Spinal cord (tissue), 9 donors: ENCODE measurements at regions not wholly inside any gene's neighbourhood (a gene's known extent, or its start where the extent isn't known, plus 50 kb on each side); places are given as distances from the start of the nearest gene placed in this dataset.

Experiments
- DNase-seq, 6 donors: peaks; one replicate each; pipeline versions ENCODE4 v3.0.0 to v3.0.0-alpha.2; 2013 to 2015; ENCODE audit warnings: low spot score in 6 of 6, low read depth in 4 of 6
- H3K27ac ChIP-seq: one replicate; pipeline ENCODE4 v1.5.1; 2013; ENCODE audit warnings: low read depth, low read length, control low read depth
- H3K27me3 ChIP-seq: one replicate; pipeline ENCODE4 v1.6.1; 2013; ENCODE audit warnings: low read length; ENCODE audit not compliant: control insufficient read depth, insufficient read depth
- H3K36me3 ChIP-seq: one replicate; pipeline ENCODE4 v1.6.1; 2013; ENCODE audit warnings: low read length; ENCODE audit not compliant: control insufficient read depth, insufficient read depth
- H3K4me1 ChIP-seq: one replicate; pipeline ENCODE4 v1.6.1; 2013; ENCODE audit warnings: low read length; ENCODE audit not compliant: control insufficient read depth, insufficient read depth
- H3K4me3 ChIP-seq: one replicate; pipeline ENCODE4 v1.5.1; 2013; ENCODE audit warnings: low read depth, low read length, control low read depth
- H3K9me3 ChIP-seq: one replicate; pipeline ENCODE4 v1.6.1; 2013; ENCODE audit warnings: low read length; ENCODE audit not compliant: control insufficient read depth, insufficient read depth
- WGBS: methylation state at CpG from one replicate; pipeline ENCODE4 v1.1.5; 2013; ENCODE audit warnings: missing lambda C conversion rate; ENCODE audit not compliant: insufficient coverage; 5-methylcytosine and 5-hydroxymethylcytosine counted together
- donor health status: healthy.

DNA sequence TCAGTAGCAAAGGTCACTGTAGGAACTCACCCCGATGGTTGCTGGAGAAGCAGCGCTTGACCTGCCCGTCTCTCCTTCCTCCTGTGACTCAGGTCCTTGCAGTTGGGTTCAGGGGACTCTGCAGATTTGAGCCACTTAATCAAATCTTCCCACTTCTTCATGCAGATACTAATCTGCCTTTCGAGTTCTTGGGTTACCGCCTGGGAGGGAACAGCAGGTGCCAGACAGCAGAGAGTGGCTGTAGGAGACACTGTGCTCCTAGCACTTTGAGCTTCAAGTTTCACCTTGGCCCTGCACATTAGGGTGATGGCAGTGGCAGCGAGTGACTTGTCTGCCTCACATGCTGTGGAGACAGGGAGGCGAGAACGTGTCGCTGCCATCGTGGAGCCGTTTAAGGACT, 478.3 kb downstream of the PSAT1 start:
- 86% methylated on average over 5 of the region's 11 CpGs for WGBS
- H3K27ac ChIP-seq: no peak overlapping the region
- DNase-seq: no peak
- H3K4me1 ChIP-seq: peaks cover 3% of the 10 kb centered on the region
- no peaks in the 10 kb centered on the region for H3K9me3 ChIP-seq
- H3K36me3 ChIP-seq: no peaks in the 10 kb centered on the region
- no peak overlapping the region for H3K4me3 ChIP-seq
- no peaks in the 10 kb centered on the region for H3K27me3 ChIP-seq

DNA sequence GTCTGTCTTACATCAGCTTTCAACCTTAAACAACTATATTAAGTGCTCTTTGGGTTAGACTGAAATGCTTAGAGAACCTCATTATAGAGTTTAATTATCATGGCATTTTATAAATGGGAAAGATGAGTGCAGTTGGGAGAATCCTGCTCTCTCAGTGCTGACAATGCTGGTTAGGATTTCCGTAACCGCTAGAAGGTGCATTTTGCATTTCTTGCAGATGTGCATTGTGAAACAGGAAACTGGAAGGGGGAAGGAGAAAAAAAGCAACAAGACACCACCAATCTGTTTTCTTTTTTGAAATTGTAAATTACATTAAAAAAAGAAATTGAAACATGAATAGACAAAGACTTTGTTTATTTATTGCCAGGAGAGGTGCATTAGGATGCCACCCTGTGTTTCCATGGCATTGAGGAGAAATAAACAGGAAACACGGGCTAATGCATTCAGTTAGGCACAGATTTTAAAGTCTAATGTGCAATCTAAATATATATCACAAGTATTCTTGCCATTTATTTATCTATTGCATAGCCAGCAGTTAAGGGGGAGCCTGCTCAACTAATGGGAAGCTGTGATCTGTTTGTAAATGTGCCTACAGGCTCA, 478.9 kb downstream of the PSAT1 start:
- no peak overlapping the region for H3K4me3 ChIP-seq
- no peaks in the 10 kb centered on the region for H3K27me3 ChIP-seq
- no peaks in the 10 kb centered on the region for H3K9me3 ChIP-seq
- WGBS: 63% methylated on average over 2 of the region's 3 CpGs
- peaks cover 3% of the 10 kb centered on the region for H3K4me1 ChIP-seq
- DNase-seq: peak in 1 of 6 donors; percentile 76
- no peak overlapping the region for H3K27ac ChIP-seq
- no peaks in the 10 kb centered on the region for H3K36me3 ChIP-seq

DNA sequence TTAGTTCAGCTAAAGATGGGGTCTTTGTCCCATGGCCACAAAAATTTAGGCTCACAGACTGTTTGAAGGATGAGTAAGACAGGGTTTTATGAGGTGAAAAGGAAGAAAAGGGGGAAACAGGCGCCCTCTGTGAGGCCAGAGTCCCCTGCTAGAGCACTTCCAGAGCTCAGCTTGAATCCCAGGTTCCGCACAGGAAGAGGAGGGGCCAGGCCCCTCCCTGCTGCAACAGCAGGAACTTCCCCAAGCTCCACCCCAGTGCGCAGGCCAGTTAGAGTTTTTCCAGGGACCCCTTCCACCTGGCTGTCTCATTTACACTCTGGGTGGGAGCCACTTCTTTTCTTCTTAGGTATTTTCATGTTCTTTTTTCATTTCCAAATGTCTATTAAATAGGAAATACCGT, 480.8 kb downstream of the PSAT1 start:
- DNase-seq: no peak
- WGBS: 78% methylated on average over 2 of the region's 4 CpGs
- peaks cover 3% of the 10 kb centered on the region for H3K4me1 ChIP-seq
- H3K4me3 ChIP-seq: no peak overlapping the region
- H3K9me3 ChIP-seq: no peaks in the 10 kb centered on the region
- H3K36me3 ChIP-seq: no peaks in the 10 kb centered on the region
- H3K27ac ChIP-seq: no peak overlapping the region
- H3K27me3 ChIP-seq: no peaks in the 10 kb centered on the region

DNA sequence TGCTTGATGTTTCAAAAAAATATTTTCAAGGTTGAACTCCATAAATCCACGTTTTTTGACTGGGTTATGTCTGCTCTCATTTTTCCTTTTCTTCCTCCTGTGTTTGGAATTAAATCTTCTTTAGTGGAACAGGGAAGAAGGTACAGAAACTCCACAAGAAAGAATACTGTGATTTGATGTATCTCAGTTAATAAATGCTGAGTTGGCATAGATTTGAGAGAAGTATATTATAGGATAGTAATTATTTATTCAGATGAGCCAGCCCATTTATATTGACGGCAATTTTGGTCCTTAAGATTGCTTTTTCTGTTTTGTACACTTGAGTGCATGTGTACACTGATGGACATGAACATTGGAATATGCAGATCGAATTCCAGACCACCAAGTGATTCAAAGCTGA, 481.4 kb downstream of the PSAT1 start:
- no CpG with 5 or more reads among the region's 3 CpGs for WGBS
- no peak for DNase-seq
- no peaks in the 10 kb centered on the region for H3K27me3 ChIP-seq
- peaks cover 3% of the 10 kb centered on the region for H3K4me1 ChIP-seq
- no peaks in the 10 kb centered on the region for H3K9me3 ChIP-seq
- no peak overlapping the region for H3K4me3 ChIP-seq
- no peaks in the 10 kb centered on the region for H3K36me3 ChIP-seq
- no peak overlapping the region for H3K27ac ChIP-seq

DNA sequence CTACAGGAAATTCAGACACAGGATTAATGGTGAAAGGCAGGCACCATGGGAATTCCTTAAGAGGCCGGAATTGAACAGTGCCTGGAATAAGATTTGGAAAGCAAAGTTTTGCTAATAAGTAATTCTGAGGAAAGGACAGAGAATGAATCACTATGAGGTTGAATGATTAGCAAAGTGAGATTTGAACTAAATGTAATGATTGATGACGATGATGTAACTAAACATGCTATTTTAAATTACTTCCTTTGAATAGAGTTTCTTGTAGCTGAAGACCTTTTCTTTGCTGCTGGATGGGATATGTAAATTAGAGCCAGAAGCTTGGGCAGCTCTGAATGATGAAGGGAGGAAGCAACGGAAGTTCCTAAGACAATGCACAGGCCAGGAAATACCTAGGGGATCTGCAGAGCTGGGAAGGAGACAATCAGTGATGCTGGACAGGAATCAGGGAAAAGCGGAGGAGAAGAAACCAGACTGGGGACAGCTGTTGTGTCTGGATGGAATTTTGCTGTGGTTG, 482.0 kb downstream of the PSAT1 start:
- no peak overlapping the region for H3K27ac ChIP-seq
- peaks cover 3% of the 10 kb centered on the region for H3K4me1 ChIP-seq
- H3K9me3 ChIP-seq: no peaks in the 10 kb centered on the region
- no peak overlapping the region for H3K4me3 ChIP-seq
- WGBS: 63% methylated on average over 3 of the region's 4 CpGs
- no peaks in the 10 kb centered on the region for H3K27me3 ChIP-seq
- no peak for DNase-seq
- H3K36me3 ChIP-seq: no peaks in the 10 kb centered on the region

DNA sequence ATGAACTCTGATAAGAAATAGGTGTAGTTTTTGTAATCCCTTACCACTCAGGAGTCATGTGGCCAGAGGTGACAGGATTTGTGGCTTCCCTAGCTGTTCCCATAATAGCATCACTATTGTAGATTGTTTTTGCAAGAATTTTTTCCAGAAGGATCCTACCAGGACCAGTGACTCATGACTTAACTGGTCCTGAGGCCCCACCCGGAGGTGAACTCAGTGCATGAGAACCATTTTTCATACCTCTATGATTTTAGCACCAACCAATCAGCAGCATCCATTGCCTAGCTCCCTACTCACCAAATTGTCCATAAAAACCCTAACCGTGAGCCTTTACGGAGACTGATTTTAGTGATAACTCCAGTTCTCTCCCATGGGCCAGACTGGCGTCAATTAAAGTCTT, 484.8 kb downstream of the PSAT1 start:
- no peaks in the 10 kb centered on the region for H3K27me3 ChIP-seq
- 71% methylated on average over 2 of the region's 4 CpGs for WGBS
- no peaks in the 10 kb centered on the region for H3K36me3 ChIP-seq
- no peaks in the 10 kb centered on the region for H3K9me3 ChIP-seq
- no peak overlapping the region for H3K27ac ChIP-seq
- no peak overlapping the region for H3K4me3 ChIP-seq
- no peak for DNase-seq
- no peaks in the 10 kb centered on the region for H3K4me1 ChIP-seq

DNA sequence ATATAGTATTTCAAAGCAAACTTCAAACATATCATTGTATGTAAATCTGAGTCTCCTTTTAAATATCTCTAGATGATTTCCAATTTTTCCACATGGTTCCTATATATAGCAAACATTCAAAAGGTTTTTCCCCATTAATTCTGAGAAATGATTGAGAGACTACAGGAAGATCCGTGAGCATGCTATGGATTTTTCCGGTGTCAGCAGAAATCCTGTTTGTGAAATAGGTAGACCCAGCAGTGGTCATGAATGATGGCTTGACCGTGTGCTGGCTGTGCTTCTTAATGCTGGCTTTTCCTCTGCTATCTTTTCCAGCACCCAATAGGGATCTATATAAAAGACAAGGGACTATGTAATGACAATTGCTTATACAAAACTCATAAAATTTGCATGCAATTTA, 485.3 kb downstream of the PSAT1 start:
- H3K4me1 ChIP-seq: no peaks in the 10 kb centered on the region
- no peak for DNase-seq
- no peaks in the 10 kb centered on the region for H3K36me3 ChIP-seq
- no peaks in the 10 kb centered on the region for H3K9me3 ChIP-seq
- no peaks in the 10 kb centered on the region for H3K27me3 ChIP-seq
- WGBS: 100% methylated on average over 1 of the region's 3 CpGs
- no peak overlapping the region for H3K27ac ChIP-seq
- no peak overlapping the region for H3K4me3 ChIP-seq

DNA sequence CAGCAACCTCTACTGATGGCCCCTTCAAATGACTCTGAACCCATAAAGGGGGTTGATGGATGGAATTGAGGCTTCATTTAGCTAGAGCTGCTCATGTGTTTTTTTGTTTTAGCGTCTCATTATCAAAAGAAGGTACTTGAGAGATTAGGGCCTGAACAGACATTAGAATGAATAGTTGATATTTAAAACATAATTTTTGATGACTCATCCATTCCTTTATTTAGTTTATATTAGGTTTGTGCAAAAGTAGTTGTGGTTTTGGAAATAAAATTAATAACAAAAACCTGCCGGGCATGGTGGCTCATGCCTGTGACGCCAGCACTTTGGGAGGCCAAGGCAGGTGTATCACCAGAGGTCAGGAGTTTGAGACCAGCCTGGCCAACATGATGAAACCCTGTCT, 485.9 kb downstream of the PSAT1 start:
- Histone ChIP-seq H3K4me3 (no peak overlapping the region), H3K27ac (no peak overlapping the region), H3K27me3 (no peaks in the 10 kb centered on the region), H3K9me3 (no peaks in the 10 kb centered on the region), H3K36me3 (no peaks in the 10 kb centered on the region), H3K4me1 (no peaks in the 10 kb centered on the region)
- 90% methylated on average over 2 of the region's 3 CpGs for WGBS
- DNase-seq: no peak

DNA sequence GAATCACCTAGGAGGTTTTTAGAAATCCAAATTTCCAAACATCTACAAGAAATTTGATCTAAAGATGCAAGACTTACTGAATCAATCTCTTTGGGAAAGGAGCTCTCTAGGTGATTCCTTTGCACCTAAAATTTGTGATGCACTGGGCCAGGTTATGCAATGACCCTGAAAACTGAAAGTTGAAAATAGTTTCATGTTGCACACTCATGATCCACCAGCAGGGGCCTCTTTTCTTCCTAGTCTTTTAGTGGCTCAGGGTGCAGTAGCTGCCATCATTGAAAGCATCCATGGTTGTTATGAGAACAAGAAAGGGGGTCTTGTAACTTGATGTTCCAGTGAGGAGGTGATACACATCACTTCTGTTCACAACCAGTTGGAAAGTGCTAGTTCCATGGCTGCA, 486.8 kb downstream of the PSAT1 start:
- Histone ChIP-seq H3K4me1 (no peaks in the 10 kb centered on the region), H3K27me3 (no peaks in the 10 kb centered on the region), H3K36me3 (no peaks in the 10 kb centered on the region), H3K27ac (no peak overlapping the region), H3K4me3 (no peak overlapping the region), H3K9me3 (no peaks in the 10 kb centered on the region)
- no peak for DNase-seq

DNA sequence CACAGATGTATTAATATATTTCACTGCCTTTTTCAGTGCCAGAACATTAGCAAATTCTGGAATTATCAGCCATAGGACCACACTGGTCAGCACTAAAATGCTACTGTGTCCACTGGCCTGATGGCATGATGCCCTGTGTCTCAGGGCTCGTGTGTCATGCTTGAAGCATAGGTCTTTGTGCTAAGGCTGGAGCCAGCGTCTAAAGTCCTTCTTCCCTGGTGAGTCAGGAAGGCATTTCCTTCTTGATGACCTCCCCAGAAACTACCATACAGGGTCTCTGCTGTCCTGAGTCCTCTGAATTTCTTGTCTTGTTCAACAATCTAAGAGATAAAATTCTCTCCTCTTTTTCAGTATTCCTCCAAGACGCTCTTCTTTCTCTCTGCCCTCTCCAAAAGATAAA, 489.9 kb downstream of the PSAT1 start:
- WGBS: 70% methylated on average over 2 of the region's 3 CpGs
- no peaks in the 10 kb centered on the region for H3K27me3 ChIP-seq
- H3K9me3 ChIP-seq: no peaks in the 10 kb centered on the region

More for the DNA sequence above, 489.9 kb downstream of the PSAT1 start:
- no peaks in the 10 kb centered on the region for H3K36me3 ChIP-seq
- no peak for DNase-seq
- H3K27ac ChIP-seq: no peak overlapping the region
- no peaks in the 10 kb centered on the region for H3K4me1 ChIP-seq
- H3K4me3 ChIP-seq: no peak overlapping the region
